A549 (cell line): ENCODE measurements at regions not wholly inside any gene's neighbourhood (a gene's known extent, or its start where the extent isn't known, plus 50 kb on each side); places are given as distances from the start of the nearest gene placed in this dataset.

Source experiments
- CTCF ChIP-seq: fragments of >200 bp; sonication (Bioruptor Twin); formaldehyde crosslinking; IDR thresholded peaks from 3 replicates; pipeline ENCODE4 v1.5.1; 2016
- MAFK ChIP-seq: fragments of 450-650 bp; IDR thresholded peaks from 2 replicates; pipeline ENCODE4 v1.6.1; 2014; ENCODE audit not compliant: partially characterized antibody
- MAZ ChIP-seq: fragments of 150-350 bp; IDR thresholded peaks from 2 replicates; pipeline ENCODE4 v1.6.1; 2014; ENCODE audit warnings: antibody characterized with exemption, low read depth, low read length, borderline replicate concordance
- PHF8 ChIP-seq: fragments of 200-600 bp; sonication (generic); IDR thresholded peaks from 2 replicates; pipeline ENCODE4 v1.6.1; 2016; ENCODE audit warnings: low read depth, mild to moderate bottlenecking, antibody characterized with exemption, moderate library complexity, borderline replicate concordance
- POLR2A ChIP-seq: IDR thresholded peaks from 2 replicates; pipeline ENCODE4 v1.6.1; 2012; ENCODE audit warnings: mild to moderate bottlenecking, low read length
- RARB ChIP-seq: fragments of 250-450 bp; sonication (Bioruptor Pico); IDR thresholded peaks from 2 replicates; pipeline ENCODE4 v1.8.0; 2021; ENCODE audit warnings: mild to moderate bottlenecking, moderate library complexity

- TF ChIP-seq RARB (CRISPR knock-in tag), result no peak
- TF ChIP-seq CTCF, result no peak
- TF ChIP-seq MAFK, result no peak
- no peak for TF ChIP-seq POLR2A
- no peak for TF ChIP-seq MAZ
- TF ChIP-seq PHF8, result no peak
Observed at GRCh38 chr3:29168081-29168480, 112.8 kb upstream of the RBMS3 start.
